ENCODE measurements at regions not wholly inside any gene's neighbourhood (a gene's known extent, or its start where the extent isn't known, plus 50 kb on each side); places are given as distances from the start of the nearest gene placed in this dataset.

DNA sequence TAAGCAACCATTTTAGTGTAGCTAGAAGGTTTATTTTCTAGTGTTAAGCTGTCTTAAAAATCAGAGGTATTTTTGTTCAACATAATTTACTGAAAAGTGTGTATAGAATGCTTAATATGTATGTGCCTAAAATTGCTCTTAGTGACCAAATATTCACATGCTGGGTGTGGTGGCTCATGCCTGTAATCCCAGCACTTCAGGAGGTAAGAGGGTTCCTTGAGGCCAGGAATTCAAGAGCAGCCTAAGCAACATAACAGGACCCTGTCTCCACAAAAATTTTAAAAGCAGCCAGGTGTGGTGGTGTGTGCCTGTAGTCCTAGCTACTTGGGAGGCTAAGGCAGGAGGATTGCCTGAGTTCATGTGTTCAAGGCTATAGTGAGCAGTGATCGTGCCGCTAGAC, 120.9 kb upstream of the FRY start:
- WGBS, 4 donors: 89 to 96% (median 95%) methylated on average over 2 of the region's 2 CpGs
- TF ChIP-seq, protein P1, sequence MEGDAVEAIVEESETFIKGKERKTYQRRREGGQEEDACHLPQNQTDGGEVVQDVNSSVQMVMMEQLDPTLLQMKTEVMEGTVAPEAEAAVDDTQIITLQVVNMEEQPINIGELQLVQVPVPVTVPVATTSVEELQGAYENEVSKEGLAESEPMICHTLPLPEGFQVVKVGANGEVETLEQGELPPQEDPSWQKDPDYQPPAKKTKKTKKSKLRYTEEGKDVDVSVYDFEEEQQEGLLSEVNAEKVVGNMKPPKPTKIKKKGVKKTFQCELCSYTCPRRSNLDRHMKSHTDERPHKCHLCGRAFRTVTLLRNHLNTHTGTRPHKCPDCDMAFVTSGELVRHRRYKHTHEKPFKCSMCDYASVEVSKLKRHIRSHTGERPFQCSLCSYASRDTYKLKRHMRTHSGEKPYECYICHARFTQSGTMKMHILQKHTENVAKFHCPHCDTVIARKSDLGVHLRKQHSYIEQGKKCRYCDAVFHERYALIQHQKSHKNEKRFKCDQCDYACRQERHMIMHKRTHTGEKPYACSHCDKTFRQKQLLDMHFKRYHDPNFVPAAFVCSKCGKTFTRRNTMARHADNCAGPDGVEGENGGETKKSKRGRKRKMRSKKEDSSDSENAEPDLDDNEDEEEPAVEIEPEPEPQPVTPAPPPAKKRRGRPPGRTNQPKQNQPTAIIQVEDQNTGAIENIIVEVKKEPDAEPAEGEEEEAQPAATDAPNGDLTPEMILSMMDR (IDR thresholded peaks at IDR 0.05): no peak
- TF ChIP-seq POLR2A (IDR thresholded peaks at IDR 0.05): no peak
- peaks cover 0 to 6% of the 10 kb centered on the region in 2 donors for H3K4me1 ChIP-seq (replicated peaks in 1 of 2)
- no peaks in the 10 kb centered on the region for H3K9me3 ChIP-seq (replicated peaks in 1 of 3)
- no peak overlapping the region for H3K4me3 ChIP-seq
- no peaks in the 10 kb centered on the region for H3K36me3 ChIP-seq (replicated peaks in 1 of 2)
- H3K27me3 ChIP-seq: no peaks in the 10 kb centered on the region
- H3K27ac ChIP-seq: no peak overlapping the region
- no peak for DNase-seq
- intact Hi-C loops (cut with DNase I): loop anchor here in 1 of 2 donors (10.0 kb wide), 2 partner anchors 404 to 674 kb away; partner anchors contain the start of genes BRCA2, PDS5B and ZAR1L

DNA sequence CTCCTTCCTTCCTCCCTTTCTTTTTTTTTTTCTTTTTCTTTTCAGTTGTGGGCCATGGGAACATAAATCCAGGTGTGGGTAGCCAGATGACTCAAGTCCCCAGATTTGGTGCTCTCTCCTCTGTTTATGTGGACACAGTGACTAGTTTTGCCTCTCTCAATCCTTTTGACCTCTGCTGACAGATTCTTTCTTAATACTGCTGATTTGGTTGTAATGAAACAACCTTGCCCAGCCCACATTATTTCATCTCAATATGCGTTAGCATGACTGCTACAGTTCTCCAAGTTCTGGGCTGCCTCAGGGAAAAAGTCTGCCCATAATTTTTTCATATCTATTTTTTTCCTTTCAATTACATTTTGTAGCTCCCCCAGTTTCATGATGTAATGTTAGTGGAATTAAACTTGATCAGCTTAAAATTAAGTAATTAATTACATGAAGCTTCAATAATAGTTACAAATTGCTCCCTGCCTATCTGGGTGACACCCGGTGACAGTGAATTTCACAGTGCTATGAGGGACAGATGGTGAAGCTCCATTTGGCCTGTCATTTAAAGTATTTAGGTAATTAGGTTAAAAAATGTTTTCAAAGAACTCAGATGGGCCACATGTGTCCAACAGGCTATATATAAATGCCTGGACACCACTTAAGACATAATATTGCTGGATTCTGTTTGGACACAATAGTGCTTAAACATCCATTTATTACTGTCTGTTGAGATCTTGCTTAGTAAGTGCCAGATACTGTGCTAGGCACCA, 118.8 kb upstream of the FRY start:
- H3K36me3 ChIP-seq (replicated peaks in 1 of 2): no peaks in the 10 kb centered on the region
- no peak for DNase-seq
- TF ChIP-seq POLR2A (IDR thresholded peaks at IDR 0.05): no peak
- TF ChIP-seq, protein P1 (IDR thresholded peaks at IDR 0.05): no peak
- H3K27me3 ChIP-seq: no peaks in the 10 kb centered on the region
- no peak overlapping the region for H3K4me3 ChIP-seq
- peaks cover 0 to 6% of the 10 kb centered on the region in 2 donors for H3K4me1 ChIP-seq (replicated peaks in 1 of 2)
- no peaks in the 10 kb centered on the region for H3K9me3 ChIP-seq (replicated peaks in 1 of 3)
- intact Hi-C loops (cut with DNase I): loop anchor here in 1 of 2 donors (10.0 kb wide), 2 partner anchors 402 to 672 kb away; partner anchors contain the start of genes BRCA2, PDS5B and ZAR1L
- WGBS, 4 donors: 73 to 86% (median 82%) methylated on average over 2 of the region's 2 CpGs
- H3K27ac ChIP-seq: no peak overlapping the region

DNA sequence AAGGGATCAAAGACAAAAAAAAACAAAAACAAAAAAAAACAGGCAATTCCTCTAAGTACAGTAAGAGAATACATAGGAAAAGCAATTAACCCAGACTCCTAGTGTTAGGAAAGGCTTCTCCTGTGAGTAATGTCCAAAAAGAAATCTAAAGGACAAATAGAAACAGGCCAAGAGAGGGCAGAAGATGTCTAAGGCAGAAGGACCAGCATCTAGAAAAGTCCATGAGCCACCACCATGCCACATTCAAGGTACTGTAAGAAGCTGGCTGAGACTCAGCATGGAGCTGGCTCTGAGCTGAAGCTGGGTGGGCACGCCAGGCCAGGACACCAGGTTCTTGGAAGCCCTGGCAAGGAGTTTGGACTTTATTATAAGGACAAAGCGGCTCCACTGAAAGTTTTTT, 118.1 kb upstream of the FRY start:
- intact Hi-C loops (cut with DNase I): loop anchor here in 1 of 2 donors (10.0 kb wide), 2 partner anchors 401 to 671 kb away; partner anchors contain the start of genes BRCA2, PDS5B and ZAR1L
- no peak overlapping the region for H3K27ac ChIP-seq
- no peaks in the 10 kb centered on the region for H3K9me3 ChIP-seq (replicated peaks in 1 of 3)
- peaks cover 0 to 6% of the 10 kb centered on the region in 2 donors for H3K4me1 ChIP-seq (replicated peaks in 1 of 2)
- TF ChIP-seq POLR2A (IDR thresholded peaks at IDR 0.05): no peak
- TF ChIP-seq, protein P1 (IDR thresholded peaks at IDR 0.05): no peak
- 91 to 100% (median 96%) methylated on average over 2 of the region's 2 CpGs for WGBS, 4 donors
- H3K4me3 ChIP-seq: no peak overlapping the region
- no peaks in the 10 kb centered on the region for H3K36me3 ChIP-seq (replicated peaks in 1 of 2)
- DNase-seq: no peak
- no peaks in the 10 kb centered on the region for H3K27me3 ChIP-seq

DNA sequence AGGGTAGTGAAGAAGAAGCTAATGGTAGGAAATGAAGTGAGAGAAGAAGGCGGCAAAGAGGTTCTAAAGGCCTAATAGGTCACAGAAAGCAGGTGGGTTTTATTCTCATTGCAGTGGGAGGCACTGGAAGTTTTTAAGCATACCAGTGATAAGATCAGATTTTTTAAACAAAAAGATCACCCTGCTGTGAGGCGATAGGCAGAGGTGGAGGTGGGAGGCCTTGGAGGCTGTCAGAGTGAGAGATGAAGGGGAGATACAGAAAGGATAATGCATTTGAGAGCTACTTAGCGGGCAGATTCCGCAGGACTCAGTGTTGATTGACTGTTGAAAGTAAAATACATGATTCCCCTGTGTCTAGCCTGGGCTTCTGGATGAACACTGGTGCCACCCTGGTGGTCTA, 116.7 kb upstream of the FRY start:
- WGBS, 4 donors: 91 to 100% (median 95%) methylated on average over 4 of the region's 4 CpGs
- intact Hi-C loops (cut with DNase I): loop anchor here in 1 of 2 donors (10.0 kb wide), 2 partner anchors 400 to 670 kb away; partner anchors contain the start of genes BRCA2, PDS5B and ZAR1L
- no peak overlapping the region for H3K27ac ChIP-seq
- DNase-seq: no peak
- H3K36me3 ChIP-seq (replicated peaks in 1 of 2): no peaks in the 10 kb centered on the region
- no peaks in the 10 kb centered on the region for H3K4me1 ChIP-seq (replicated peaks in 1 of 2)
- H3K27me3 ChIP-seq: no peaks in the 10 kb centered on the region
- no peak overlapping the region for H3K4me3 ChIP-seq
- TF ChIP-seq POLR2A (IDR thresholded peaks at IDR 0.05): no peak
- TF ChIP-seq, protein P1 (IDR thresholded peaks at IDR 0.05): no peak
- no peaks in the 10 kb centered on the region for H3K9me3 ChIP-seq (replicated peaks in 1 of 3)
